Ovary (tissue), 7 donors: ENCODE measurements at regions not wholly inside any gene's neighbourhood (a gene's known extent, or its start where the extent isn't known, plus 50 kb on each side); places are given as distances from the start of the nearest gene placed in this dataset.

ENCODE experiments used
- DNase-seq, 5 donors: peaks; one replicate each; pipeline ENCODE4 v3.0.0-alpha.2; 2019 to 2020
- H3K27ac ChIP-seq, 2 donors: fragments of 200-600 bp; one replicate each; pipeline versions ENCODE4 v1.5.1 to v1.8.0; 2019 to 2022
- H3K27me3 ChIP-seq: fragments of 200-600 bp; one replicate; pipeline ENCODE4 v1.8.0; 2022
- H3K36me3 ChIP-seq: fragments of 200-600 bp; sonication (generic); one replicate; pipeline ENCODE4 v1.5.1; 2019
- H3K4me1 ChIP-seq: one replicate; pipeline ENCODE4 v1.8.1; 2013; ENCODE audit warnings: mild to moderate bottlenecking, moderate library complexity; ENCODE audit not compliant: insufficient read depth
- H3K4me3 ChIP-seq: fragments of 200-600 bp; sonication (generic); one replicate; pipeline ENCODE4 v1.5.1; 2017
- H3K9me3 ChIP-seq, 2 donors: fragments of 200-600 bp in 1 of 2; sonication (generic) in 1 of 2; one replicate each; pipeline versions ENCODE4 v1.5.1 to v1.8.1; 2013 to 2019; ENCODE audit warnings: mild to moderate bottlenecking in 1 of 2, moderate library complexity in 1 of 2
- EP300 ChIP-seq: sonication (generic); formaldehyde crosslinking; IDR thresholded peaks from one replicate; pipeline ENCODE4 v1.6.1; 2017; ENCODE audit warnings: antibody characterized with exemption
- POLR2A ChIP-seq: fragments of 450-650 bp; IDR thresholded peaks from one replicate; pipeline ENCODE4 v1.6.1; 2017; ENCODE audit warnings: antibody characterized with exemption, mild to moderate bottlenecking, moderate library complexity
- WGBS, 3 donors: extraction: QIAGEN DNeasy Blood & Tissue Kit in 1 of 3; methylation state at CpG; one replicate each; pipeline versions ENCODE4 v1.1.5 to v1.1.7; 2013 to 2017; 5-methylcytosine and 5-hydroxymethylcytosine counted together
- intact Hi-C, 4 donors: fragments of 100-400 bp; cut with DNase I; formaldehyde crosslinking; loops; one replicate each; pipeline versions ENCODE4 v1.11.0 to v1.15.1; 2022 to 2023
- TF ChIP-seq, protein P1 (sequence below), 3 donors: fragments of 450-650 bp in 2 of 3; fragments of 200-600 bp in 1 of 3; IDR thresholded peaks; one replicate each; pipeline versions ENCODE4 v1.5.1 to v1.8.0; 2016 to 2022; ENCODE audit warnings: antibody characterized with exemption in 3 of 3, mild to moderate bottlenecking in 1 of 3
- donor health status: DM: no; HTN: no; CAD: no; lungs with moderate emphysema.
- donor health status: DM: no; HTN: no; CAD: no.
- donor health status: Bipolar disorder and iron deficiency.
- donor health status: DM: no; HTN: no; CAD: no.
- donor health status: DM: yes; HTN: yes; CAD: no.

DNA sequence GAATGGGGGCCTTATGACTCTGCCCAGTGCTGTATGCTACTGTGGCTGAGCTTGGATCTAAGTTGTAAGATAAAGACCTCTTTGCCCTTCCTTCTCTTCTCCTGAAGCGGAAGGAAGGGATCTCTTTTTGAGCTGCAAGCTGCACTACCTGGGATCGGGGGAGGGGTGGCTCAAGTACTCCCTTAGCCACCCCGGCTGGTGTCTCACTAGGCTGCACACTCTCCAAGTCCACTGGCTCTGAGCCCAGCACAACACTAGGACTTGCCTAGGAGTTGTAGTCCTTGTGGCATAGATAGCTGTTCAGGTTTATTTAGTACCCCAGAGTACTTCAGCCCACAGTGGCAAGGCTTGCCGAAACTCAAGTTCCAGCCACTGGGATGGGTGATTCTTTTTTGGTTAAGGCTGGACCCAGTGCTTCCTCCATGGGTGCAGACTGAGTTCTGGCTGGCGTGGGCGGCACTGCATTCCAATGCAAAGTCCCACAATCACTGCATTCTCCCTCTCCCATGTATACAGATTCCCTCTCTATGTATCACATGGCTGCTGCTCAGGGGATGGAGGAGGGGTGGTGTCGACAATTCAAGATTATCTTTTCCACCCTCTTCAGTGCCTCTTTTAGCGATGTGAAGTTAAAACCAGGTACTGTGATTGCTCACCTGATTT is 76.2 kb upstream of the SLC25A13 start:
- H3K4me3 ChIP-seq = no peak overlapping the region
- H3K9me3 ChIP-seq = no peaks in the 10 kb centered on the region
- peaks cover 3% of the 10 kb centered on the region for H3K4me1 ChIP-seq
- intact Hi-C loops = no loop called here
- WGBS, 3 donors = 87 to 90% (median 90%) methylated on average over 8 of the region's 8 CpGs
- no peak for DNase-seq
- H3K27ac ChIP-seq = no peak overlapping the region
- no peaks in the 10 kb centered on the region for H3K27me3 ChIP-seq
- TF ChIP-seq, protein P1, sequence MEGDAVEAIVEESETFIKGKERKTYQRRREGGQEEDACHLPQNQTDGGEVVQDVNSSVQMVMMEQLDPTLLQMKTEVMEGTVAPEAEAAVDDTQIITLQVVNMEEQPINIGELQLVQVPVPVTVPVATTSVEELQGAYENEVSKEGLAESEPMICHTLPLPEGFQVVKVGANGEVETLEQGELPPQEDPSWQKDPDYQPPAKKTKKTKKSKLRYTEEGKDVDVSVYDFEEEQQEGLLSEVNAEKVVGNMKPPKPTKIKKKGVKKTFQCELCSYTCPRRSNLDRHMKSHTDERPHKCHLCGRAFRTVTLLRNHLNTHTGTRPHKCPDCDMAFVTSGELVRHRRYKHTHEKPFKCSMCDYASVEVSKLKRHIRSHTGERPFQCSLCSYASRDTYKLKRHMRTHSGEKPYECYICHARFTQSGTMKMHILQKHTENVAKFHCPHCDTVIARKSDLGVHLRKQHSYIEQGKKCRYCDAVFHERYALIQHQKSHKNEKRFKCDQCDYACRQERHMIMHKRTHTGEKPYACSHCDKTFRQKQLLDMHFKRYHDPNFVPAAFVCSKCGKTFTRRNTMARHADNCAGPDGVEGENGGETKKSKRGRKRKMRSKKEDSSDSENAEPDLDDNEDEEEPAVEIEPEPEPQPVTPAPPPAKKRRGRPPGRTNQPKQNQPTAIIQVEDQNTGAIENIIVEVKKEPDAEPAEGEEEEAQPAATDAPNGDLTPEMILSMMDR (IDR thresholded peaks at IDR 0.05) = no peak
- no peaks in the 10 kb centered on the region for H3K36me3 ChIP-seq

GRCh38 chr7:96388620-96389383 is 66.9 kb upstream of the SLC25A13 start:
- Histone ChIP-seq H3K27ac (peak overlapping the region in 1 of 2 donors; percentile 17), H3K9me3 (no peaks in the 10 kb centered on the region), H3K4me1 (no peaks in the 10 kb centered on the region), H3K27me3 (no peaks in the 10 kb centered on the region), H3K36me3 (no peaks in the 10 kb centered on the region), H3K4me3 (no peak overlapping the region)
- DNase-seq = peak in 3 of 5 donors; percentile 20 to 35 (median 23)
- TF ChIP-seq POLR2A (no peak), EP300 (no peak)
- TF ChIP-seq, protein P1 (IDR thresholded peaks at IDR 0.05) = no peak
- 40 to 56% (median 42%) methylated on average over 8 of the region's 8 CpGs for WGBS, 3 donors
- intact Hi-C loops = no loop called here

GRCh38 chr7:96388166-96388565 is 66.3 kb upstream of the SLC25A13 start:
- H3K27ac ChIP-seq = peak overlapping the region in 1 of 2 donors; percentile 17
- no peak for TF ChIP-seq POLR2A
- TF ChIP-seq EP300 = no peak
- TF ChIP-seq, protein P1 (IDR thresholded peaks at IDR 0.05) = no peak

DNA sequence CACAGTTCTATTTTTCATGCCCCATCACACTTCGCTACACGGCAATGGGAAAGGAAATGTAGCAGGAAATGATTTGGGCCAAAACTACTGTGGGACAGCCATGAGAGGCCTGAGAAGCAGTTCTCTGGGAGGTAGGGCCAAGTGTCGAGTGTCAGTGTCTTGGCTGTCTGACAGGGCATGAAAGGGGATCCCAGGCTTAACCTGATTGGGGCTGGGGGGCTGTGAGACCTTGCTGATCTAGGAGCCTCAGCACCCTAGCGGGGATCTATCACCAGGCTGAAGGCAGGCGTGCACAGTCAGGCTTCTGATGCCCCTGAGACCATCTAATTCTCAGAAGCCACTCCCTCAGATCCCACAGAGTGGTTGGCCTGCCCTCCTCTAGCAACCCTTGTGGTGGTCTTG is 58.2 kb upstream of the SLC25A13 start:
- no peak for TF ChIP-seq EP300
- no peak for TF ChIP-seq POLR2A
- WGBS, 3 donors = 64 to 87% (median 81%) methylated on average over 5 of the region's 5 CpGs
- Histone ChIP-seq H3K4me3 (no peak overlapping the region), H3K27me3 (no peaks in the 10 kb centered on the region), H3K36me3 (no peaks in the 10 kb centered on the region), H3K27ac (no peak overlapping the region), H3K9me3 (no peaks in the 10 kb centered on the region), H3K4me1 (no peaks in the 10 kb centered on the region)
- intact Hi-C loops = no loop called here
- no peak for DNase-seq

More at GRCh38 chr7:96388166-96388565, 66.3 kb upstream of the SLC25A13 start:
- WGBS, 3 donors = 1 to 32% (median 3%) methylated on average over 2 of the region's 2 CpGs
- H3K9me3 ChIP-seq = no peaks in the 10 kb centered on the region
- intact Hi-C loops = no loop called here
- DNase-seq = no peak
- no peak overlapping the region for H3K4me3 ChIP-seq
- H3K27me3 ChIP-seq = no peaks in the 10 kb centered on the region
- H3K4me1 ChIP-seq = no peaks in the 10 kb centered on the region
- no peaks in the 10 kb centered on the region for H3K36me3 ChIP-seq

DNA sequence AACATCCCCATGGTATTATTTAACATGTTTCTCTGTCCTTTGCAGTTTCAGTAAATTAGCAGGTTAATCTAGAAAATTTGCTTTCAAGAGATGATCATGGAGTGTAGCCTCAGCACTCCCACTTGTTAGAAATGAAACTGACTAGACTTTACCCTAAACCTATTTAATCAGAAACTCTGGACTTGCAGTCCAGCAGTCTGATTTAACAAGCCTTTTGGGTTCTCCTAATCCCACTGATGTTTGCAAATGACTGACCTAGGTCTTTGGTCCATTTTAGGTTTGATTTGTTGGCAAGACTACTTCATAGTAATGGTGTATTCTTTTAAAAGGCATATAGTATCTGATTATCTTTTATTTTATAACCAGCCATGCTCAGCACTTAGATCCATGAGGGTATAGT is 55.5 kb upstream of the SLC25A13 start:
- TF ChIP-seq POLR2A (no peak), EP300 (no peak)
- TF ChIP-seq, protein P1 (IDR thresholded peaks at IDR 0.05) = no peak
- no peak overlapping the region for H3K4me3 ChIP-seq
- no peaks in the 10 kb centered on the region for H3K36me3 ChIP-seq
- no peaks in the 10 kb centered on the region for H3K27me3 ChIP-seq
- H3K27ac ChIP-seq = no peak overlapping the region
- H3K4me1 ChIP-seq = no peaks in the 10 kb centered on the region
- intact Hi-C loops = no loop called here
- no peak for DNase-seq
- no peaks in the 10 kb centered on the region for H3K9me3 ChIP-seq
